ENCODE measurements at regions not wholly inside any gene's neighbourhood (a gene's known extent, or its start where the extent isn't known, plus 50 kb on each side); places are given as distances from the start of the nearest gene placed in this dataset.

DNA sequence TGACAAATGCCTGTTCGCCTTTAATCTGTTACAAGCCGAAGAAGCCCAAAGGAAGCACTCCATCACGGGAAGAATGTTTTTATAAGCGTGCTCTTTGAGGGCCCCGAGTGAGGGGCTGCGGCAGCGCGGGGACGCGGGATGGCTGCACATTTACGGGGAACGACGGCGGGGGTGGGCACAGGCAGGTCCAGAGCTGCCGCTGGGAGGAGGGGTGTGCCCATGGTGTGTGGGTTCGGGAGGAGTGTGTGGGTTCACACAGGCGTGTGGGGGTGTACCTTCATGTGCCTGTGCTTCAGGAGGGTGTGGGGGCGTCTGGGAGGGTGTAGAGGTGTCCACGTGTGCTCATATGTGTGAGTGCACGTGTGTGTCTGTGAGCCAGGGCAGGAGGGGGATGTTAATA is 155.9 kb upstream of the ZC3H12A start:
- no peak overlapping the region for H3K4me3 ChIP-seq
- H3K4me1 ChIP-seq (ENCODE audit: control insufficient read depth in 5 of 5, insufficient read depth in 5 of 5, low read length in 5 of 5), result no peaks in the 10 kb centered on the region
- 15 to 16% methylated on average over 20 of the region's 20 CpGs for WGBS, 2 donors
- ATAC-seq (ENCODE audit: insufficient read depth, low FRiP score), result no peak
- no peak overlapping the region for H3K27ac ChIP-seq (ENCODE audit: low read depth in 1 of 2, low read length in 1 of 2)
- peaks cover 0 to 64% (median 37%) of the 10 kb centered on the region in 3 donors for H3K27me3 ChIP-seq (ENCODE audit: control insufficient read depth in 3 of 3, insufficient read depth in 3 of 3, low read length in 2 of 3)
- TF ChIP-seq, protein P1, sequence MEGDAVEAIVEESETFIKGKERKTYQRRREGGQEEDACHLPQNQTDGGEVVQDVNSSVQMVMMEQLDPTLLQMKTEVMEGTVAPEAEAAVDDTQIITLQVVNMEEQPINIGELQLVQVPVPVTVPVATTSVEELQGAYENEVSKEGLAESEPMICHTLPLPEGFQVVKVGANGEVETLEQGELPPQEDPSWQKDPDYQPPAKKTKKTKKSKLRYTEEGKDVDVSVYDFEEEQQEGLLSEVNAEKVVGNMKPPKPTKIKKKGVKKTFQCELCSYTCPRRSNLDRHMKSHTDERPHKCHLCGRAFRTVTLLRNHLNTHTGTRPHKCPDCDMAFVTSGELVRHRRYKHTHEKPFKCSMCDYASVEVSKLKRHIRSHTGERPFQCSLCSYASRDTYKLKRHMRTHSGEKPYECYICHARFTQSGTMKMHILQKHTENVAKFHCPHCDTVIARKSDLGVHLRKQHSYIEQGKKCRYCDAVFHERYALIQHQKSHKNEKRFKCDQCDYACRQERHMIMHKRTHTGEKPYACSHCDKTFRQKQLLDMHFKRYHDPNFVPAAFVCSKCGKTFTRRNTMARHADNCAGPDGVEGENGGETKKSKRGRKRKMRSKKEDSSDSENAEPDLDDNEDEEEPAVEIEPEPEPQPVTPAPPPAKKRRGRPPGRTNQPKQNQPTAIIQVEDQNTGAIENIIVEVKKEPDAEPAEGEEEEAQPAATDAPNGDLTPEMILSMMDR (IDR thresholded peaks at IDR 0.05; ENCODE audit: control extremely low read depth, extremely low read depth), result no peak
- no peaks in the 10 kb centered on the region for H3K36me3 ChIP-seq (ENCODE audit: control insufficient read depth in 4 of 4, insufficient read depth in 4 of 4, low read length in 4 of 4)
- H3K9ac ChIP-seq (ENCODE audit: insufficient read depth in 1 of 2, low read length in 2 of 2), result no peak overlapping the region
- no peak for DNase-seq
- peaks cover 0 to 10% (median under 1%) of the 10 kb centered on the region in 4 donors for H3K9me3 ChIP-seq (ENCODE audit: control insufficient read depth in 4 of 4, insufficient read depth in 3 of 4, low read length in 3 of 4)

DNA sequence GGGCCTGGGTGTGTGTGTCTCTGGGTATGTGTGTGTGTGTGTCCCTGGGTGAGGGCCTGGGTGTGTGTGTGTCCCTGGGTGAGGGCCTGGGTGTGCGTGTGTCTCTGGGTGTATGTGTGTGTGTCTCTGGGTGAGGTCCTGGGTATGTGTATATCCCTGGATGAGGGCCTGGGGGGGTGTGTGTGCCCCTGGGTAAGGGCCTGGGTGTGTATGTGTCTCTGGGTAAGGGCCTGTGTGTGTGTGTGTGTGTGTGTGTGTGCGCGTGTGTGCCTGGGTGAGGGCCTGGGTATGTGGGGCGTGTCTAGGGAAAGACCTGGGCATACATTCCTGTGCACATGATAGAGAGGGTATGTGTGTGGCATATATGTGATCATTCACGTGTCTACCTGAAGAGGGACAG is 155.1 kb upstream of the ZC3H12A start:
- 70 to 86% methylated on average over 5 of the region's 5 CpGs for WGBS, 2 donors
- Histone ChIP-seq H3K9ac (ENCODE audit: insufficient read depth in 1 of 2, low read length in 2 of 2) (no peak overlapping the region), H3K27ac (ENCODE audit: low read depth in 1 of 2, low read length in 1 of 2) (no peak overlapping the region), H3K36me3 (ENCODE audit: control insufficient read depth in 4 of 4, insufficient read depth in 4 of 4, low read length in 4 of 4) (no peaks in the 10 kb centered on the region), H3K27me3 (ENCODE audit: control insufficient read depth in 3 of 3, insufficient read depth in 3 of 3, low read length in 2 of 3) (peaks cover 0 to 56% (median 33%) of the 10 kb centered on the region in 3 donors), H3K9me3 (ENCODE audit: control insufficient read depth in 4 of 4, insufficient read depth in 3 of 4, low read length in 3 of 4) (peaks cover 0 to 13% (median 2%) of the 10 kb centered on the region in 4 donors), H3K4me3 (no peak overlapping the region), H3K4me1 (ENCODE audit: control insufficient read depth in 5 of 5, insufficient read depth in 5 of 5, low read length in 5 of 5) (no peaks in the 10 kb centered on the region)
- TF ChIP-seq, protein P1 (IDR thresholded peaks at IDR 0.05; ENCODE audit: control extremely low read depth, extremely low read depth), result no peak
- ATAC-seq (ENCODE audit: insufficient read depth, low FRiP score) (no peak), DNase-seq (no peak)

- 37 to 39% methylated on average over 19 of the region's 19 CpGs for WGBS, 2 donors
- Histone ChIP-seq H3K27ac (ENCODE audit: low read depth in 1 of 2, low read length in 1 of 2) (no peak overlapping the region), H3K4me3 (no peak overlapping the region), H3K36me3 (ENCODE audit: control insufficient read depth in 4 of 4, insufficient read depth in 4 of 4, low read length in 4 of 4) (no peaks in the 10 kb centered on the region), H3K27me3 (ENCODE audit: control insufficient read depth in 3 of 3, insufficient read depth in 3 of 3, low read length in 2 of 3) (peaks cover 0 to 14% (median 4%) of the 10 kb centered on the region in 3 donors), H3K9ac (ENCODE audit: insufficient read depth in 1 of 2, low read length in 2 of 2) (no peak overlapping the region), H3K4me1 (ENCODE audit: control insufficient read depth in 5 of 5, insufficient read depth in 5 of 5, low read length in 5 of 5) (no peaks in the 10 kb centered on the region), H3K9me3 (ENCODE audit: control insufficient read depth in 4 of 4, insufficient read depth in 3 of 4, low read length in 3 of 4) (peaks cover 0 to 15% (median 2%) of the 10 kb centered on the region in 4 donors)
- ATAC-seq (ENCODE audit: insufficient read depth, low FRiP score) (no peak), DNase-seq (no peak)
- TF ChIP-seq, protein P1 (IDR thresholded peaks at IDR 0.05; ENCODE audit: control extremely low read depth, extremely low read depth), result no peak
Observed at GRCh38 chr1:37323486-37324377, 150.6 kb upstream of the ZC3H12A start.

Measured in lung (tissue), 11 donors.